ENCODE measurements at regions not wholly inside any gene's neighbourhood (a gene's known extent, or its start where the extent isn't known, plus 50 kb on each side); places are given as distances from the start of the nearest gene placed in this dataset.

- TF ChIP-seq CTCF (IDR thresholded peaks at IDR 0.05; ENCODE audit: insufficient read depth, low read length, poor library complexity, severe bottlenecking) = no peak
- H3K36me3 ChIP-seq (ENCODE audit: control insufficient read depth, insufficient read depth, low read length) = no peaks in the 10 kb centered on the region
- H3K4me3 ChIP-seq (ENCODE audit: low read depth, low read length) = no peak overlapping the region
- no peaks in the 10 kb centered on the region for H3K27me3 ChIP-seq (ENCODE audit: control insufficient read depth, insufficient read depth, low read length)
- no peak for DNase-seq (ENCODE audit: low read depth)
These were observed 226.4 kb upstream of the AMIGO2 start for GRCh38 chr12:47306130-47306529.

- TF ChIP-seq CTCF (IDR thresholded peaks at IDR 0.05; ENCODE audit: insufficient read depth, low read length, poor library complexity, severe bottlenecking) = no peak
- Histone ChIP-seq H3K36me3 (ENCODE audit: control insufficient read depth, insufficient read depth, low read length) (no peaks in the 10 kb centered on the region), H3K4me3 (ENCODE audit: low read depth, low read length) (no peak overlapping the region), H3K27me3 (ENCODE audit: control insufficient read depth, insufficient read depth, low read length) (no peaks in the 10 kb centered on the region)
- DNase-seq (ENCODE audit: low read depth) = no peak
These were observed 225.7 kb upstream of the AMIGO2 start for GRCh38 chr12:47305464-47305863.

- Histone ChIP-seq H3K4me3 (ENCODE audit: low read depth, low read length) (no peak overlapping the region), H3K27me3 (ENCODE audit: control insufficient read depth, insufficient read depth, low read length) (no peaks in the 10 kb centered on the region), H3K36me3 (ENCODE audit: control insufficient read depth, insufficient read depth, low read length) (no peaks in the 10 kb centered on the region)
- DNase-seq (ENCODE audit: low read depth) = no peak
- no peak for TF ChIP-seq CTCF (IDR thresholded peaks at IDR 0.05; ENCODE audit: insufficient read depth, low read length, poor library complexity, severe bottlenecking)
These were observed 224.3 kb upstream of the AMIGO2 start for GRCh38 chr12:47303995-47304560.

- TF ChIP-seq CTCF (IDR thresholded peaks at IDR 0.05; ENCODE audit: insufficient read depth, low read length, poor library complexity, severe bottlenecking) = no peak
- Histone ChIP-seq H3K4me3 (ENCODE audit: low read depth, low read length) (no peak overlapping the region), H3K36me3 (ENCODE audit: control insufficient read depth, insufficient read depth, low read length) (no peaks in the 10 kb centered on the region), H3K27me3 (ENCODE audit: control insufficient read depth, insufficient read depth, low read length) (no peaks in the 10 kb centered on the region)
- DNase-seq (ENCODE audit: low read depth) = no peak
These were observed 223.4 kb upstream of the AMIGO2 start for GRCh38 chr12:47303207-47303606.

- DNase-seq (ENCODE audit: low read depth) = no peak
- Histone ChIP-seq H3K36me3 (ENCODE audit: control insufficient read depth, insufficient read depth, low read length) (no peaks in the 10 kb centered on the region), H3K27me3 (ENCODE audit: control insufficient read depth, insufficient read depth, low read length) (no peaks in the 10 kb centered on the region), H3K4me3 (ENCODE audit: low read depth, low read length) (no peak overlapping the region)
- no peak for TF ChIP-seq CTCF (IDR thresholded peaks at IDR 0.05; ENCODE audit: insufficient read depth, low read length, poor library complexity, severe bottlenecking)
These were observed 222.4 kb upstream of the AMIGO2 start for GRCh38 chr12:47302111-47302671.

GRCh38 chr12:47299586-47299985 is 219.8 kb upstream of the AMIGO2 start:
- H3K4me3 ChIP-seq (ENCODE audit: low read depth, low read length) = no peak overlapping the region

More at GRCh38 chr12:47299586-47299985, 219.8 kb upstream of the AMIGO2 start:
- Histone ChIP-seq H3K36me3 (ENCODE audit: control insufficient read depth, insufficient read depth, low read length) (no peaks in the 10 kb centered on the region), H3K27me3 (ENCODE audit: control insufficient read depth, insufficient read depth, low read length) (no peaks in the 10 kb centered on the region)
- DNase-seq (ENCODE audit: low read depth) = no peak
- TF ChIP-seq CTCF (IDR thresholded peaks at IDR 0.05; ENCODE audit: insufficient read depth, low read length, poor library complexity, severe bottlenecking) = no peak
